ENCODE measurements at regions not wholly inside any gene's neighbourhood (a gene's known extent, or its start where the extent isn't known, plus 50 kb on each side); places are given as distances from the start of the nearest gene placed in this dataset.

DNA sequence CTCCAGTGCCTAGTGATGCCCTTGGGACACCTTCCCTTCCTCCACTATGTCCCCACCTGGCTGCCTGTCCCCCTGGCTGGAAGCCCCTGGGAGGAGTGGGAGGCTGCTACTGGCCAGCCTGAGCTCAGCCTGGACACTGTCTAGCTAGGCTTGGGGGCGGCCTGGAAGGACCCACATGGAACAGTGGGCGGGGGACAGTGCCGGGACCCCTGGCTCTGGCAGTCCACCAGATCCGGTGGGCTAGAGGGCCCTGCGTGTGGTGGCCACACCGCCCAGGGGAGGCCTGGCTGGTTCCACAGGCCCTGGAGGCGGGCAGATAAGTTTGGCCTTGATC lies 388.0 kb upstream of the TNRC6C start:
- no peak for DNase-seq (ENCODE audit: low read depth, low spot score)
- in situ Hi-C loops (cut with HindIII; ENCODE audit: low pct_unique_long_range_greater_than_20kb, low sequenced_read_pairs), result no loop called here

- in situ Hi-C loops (cut with HindIII; ENCODE audit: low pct_unique_long_range_greater_than_20kb, low sequenced_read_pairs), result no loop called here
- DNase-seq (ENCODE audit: low read depth, low spot score), result no peak
Measured at GRCh38 chr17:77571155-77571981, 387.1 kb upstream of the TNRC6C start.

GRCh38 chr17:77572065-77572601 lies 386.4 kb upstream of the TNRC6C start:
- DNase-seq (ENCODE audit: low read depth, low spot score), result no peak
- in situ Hi-C loops (cut with HindIII; ENCODE audit: low pct_unique_long_range_greater_than_20kb, low sequenced_read_pairs), result no loop called here

- in situ Hi-C loops (cut with HindIII; ENCODE audit: low pct_unique_long_range_greater_than_20kb, low sequenced_read_pairs), result no loop called here
- DNase-seq (ENCODE audit: low read depth, low spot score), result no peak
Measured at GRCh38 chr17:77572851-77573250, 385.7 kb upstream of the TNRC6C start.

GRCh38 chr17:77577491-77577890 lies 381.0 kb upstream of the TNRC6C start:
- no peak for DNase-seq (ENCODE audit: low read depth, low spot score)
- in situ Hi-C loops (cut with HindIII; ENCODE audit: low pct_unique_long_range_greater_than_20kb, low sequenced_read_pairs), result no loop called here

GRCh38 chr17:77579131-77579530 lies 379.4 kb upstream of the TNRC6C start:
- in situ Hi-C loops (cut with HindIII; ENCODE audit: low pct_unique_long_range_greater_than_20kb, low sequenced_read_pairs), result no loop called here
- no peak for DNase-seq (ENCODE audit: low read depth, low spot score)

GRCh38 chr17:77579682-77580081 lies 378.8 kb upstream of the TNRC6C start:
- in situ Hi-C loops (cut with HindIII; ENCODE audit: low pct_unique_long_range_greater_than_20kb, low sequenced_read_pairs), result no loop called here
- no peak for DNase-seq (ENCODE audit: low read depth, low spot score)

- DNase-seq (ENCODE audit: low read depth, low spot score), result no peak
- in situ Hi-C loops (cut with HindIII; ENCODE audit: low pct_unique_long_range_greater_than_20kb, low sequenced_read_pairs), result no loop called here
Measured at GRCh38 chr17:77580531-77581270, 377.8 kb upstream of the TNRC6C start.

GRCh38 chr17:77581480-77581879 lies 377.0 kb upstream of the TNRC6C start:
- peak; percentile 71 for DNase-seq (ENCODE audit: low read depth, low spot score)
- in situ Hi-C loops (cut with HindIII; ENCODE audit: low pct_unique_long_range_greater_than_20kb, low sequenced_read_pairs), result no loop called here

DNA sequence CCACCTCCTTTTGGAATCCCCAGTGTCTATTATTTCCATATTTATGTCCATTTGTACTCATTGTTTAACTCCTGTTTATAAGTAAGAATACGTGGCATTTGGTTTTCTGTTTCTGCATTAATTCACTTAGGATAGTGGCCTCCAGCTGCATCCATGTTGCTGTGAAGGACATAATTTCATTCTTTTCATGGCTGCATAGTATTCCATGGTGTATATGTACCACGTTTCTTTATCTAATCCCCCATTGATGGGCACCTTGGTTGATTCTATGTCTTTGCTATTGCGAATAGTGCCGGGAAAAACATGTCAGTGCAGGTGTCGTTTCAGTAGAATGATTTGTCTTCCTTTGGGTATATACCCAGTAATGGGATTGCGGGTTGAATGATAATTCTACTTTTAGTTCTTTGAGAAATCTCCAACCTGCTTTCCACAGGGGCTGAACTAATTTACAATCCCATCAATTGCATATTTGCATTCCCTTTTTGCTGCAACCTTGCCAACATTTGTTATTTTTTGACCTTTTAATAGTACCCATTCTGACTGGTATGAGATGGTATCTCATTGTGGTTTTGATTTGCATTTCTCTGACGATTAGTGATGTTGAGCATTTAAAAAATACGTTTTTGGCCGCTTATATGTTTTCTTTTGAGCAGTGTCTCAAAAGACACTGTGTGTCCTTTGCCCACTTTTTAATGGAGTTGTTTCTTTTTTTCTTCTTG lies 373.2 kb upstream of the TNRC6C start:
- in situ Hi-C loops (cut with HindIII; ENCODE audit: low pct_unique_long_range_greater_than_20kb, low sequenced_read_pairs), result no loop called here
- no peak for DNase-seq (ENCODE audit: low read depth, low spot score)

- no peak for DNase-seq (ENCODE audit: low read depth, low spot score)
- in situ Hi-C loops (cut with HindIII; ENCODE audit: low pct_unique_long_range_greater_than_20kb, low sequenced_read_pairs), result loop anchor here (10.0 kb wide), 1 partner anchor 76 kb away; no protein-coding TSS in a partner anchor
Measured at GRCh38 chr17:77590951-77591735, 367.4 kb upstream of the TNRC6C start.

GRCh38 chr17:77592106-77592865 lies 366.2 kb upstream of the TNRC6C start:
- DNase-seq (ENCODE audit: low read depth, low spot score), result no peak
- in situ Hi-C loops (cut with HindIII; ENCODE audit: low pct_unique_long_range_greater_than_20kb, low sequenced_read_pairs), result loop anchor here (10.0 kb wide), 1 partner anchor 77 kb away; no protein-coding TSS in a partner anchor

GRCh38 chr17:77593081-77593480 lies 365.4 kb upstream of the TNRC6C start:
- DNase-seq (ENCODE audit: low read depth, low spot score), result no peak
- in situ Hi-C loops (cut with HindIII; ENCODE audit: low pct_unique_long_range_greater_than_20kb, low sequenced_read_pairs), result loop anchor here (10.0 kb wide), 1 partner anchor 78 kb away; no protein-coding TSS in a partner anchor

DNA sequence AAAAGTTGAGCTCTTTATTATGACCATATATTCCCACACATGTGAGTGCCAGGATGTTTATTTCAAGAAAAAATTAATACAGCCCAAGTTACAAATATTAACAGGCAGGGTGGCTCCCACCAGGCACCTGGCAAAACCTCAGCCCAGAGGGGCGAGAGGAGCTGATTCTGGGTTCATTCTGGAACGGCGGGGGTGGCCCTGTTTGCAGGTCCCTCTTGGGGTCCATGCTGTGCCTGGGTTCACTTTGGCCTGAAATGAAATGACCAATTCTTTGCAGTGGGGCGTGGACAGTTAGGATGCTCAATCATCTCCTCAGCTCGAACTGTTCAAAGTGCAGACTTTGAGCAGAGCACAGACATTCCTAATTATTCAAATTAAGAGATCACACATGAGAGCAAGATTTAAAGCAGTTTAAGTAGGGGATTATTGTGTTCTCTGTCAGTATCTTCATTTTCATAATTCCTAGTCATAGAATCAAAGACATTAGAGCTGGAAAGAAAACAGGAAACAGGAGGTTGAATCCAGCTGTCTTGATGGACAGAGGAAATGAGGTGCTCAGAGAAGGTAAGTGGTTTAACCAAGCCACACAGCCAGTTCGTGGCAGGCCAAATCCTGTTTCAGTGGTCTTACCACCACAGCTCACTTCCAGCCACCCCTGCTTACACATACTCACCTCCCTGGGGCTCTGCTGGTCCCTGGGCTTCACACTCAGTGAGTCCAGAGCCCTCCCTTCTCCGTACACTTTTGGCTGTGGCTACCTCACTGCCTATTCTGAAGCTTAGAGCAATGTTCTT lies 363.9 kb upstream of the TNRC6C start:
- in situ Hi-C loops (cut with HindIII; ENCODE audit: low pct_unique_long_range_greater_than_20kb, low sequenced_read_pairs), result loop anchor here (10.0 kb wide), 1 partner anchor 80 kb away; no protein-coding TSS in a partner anchor
- DNase-seq (ENCODE audit: low read depth, low spot score), result no peak

GRCh38 chr17:77596491-77597417 lies 361.7 kb upstream of the TNRC6C start:
- DNase-seq (ENCODE audit: low read depth, low spot score), result peak; percentile 32
- in situ Hi-C loops (cut with HindIII; ENCODE audit: low pct_unique_long_range_greater_than_20kb, low sequenced_read_pairs), result loop anchor here (10.0 kb wide), 1 partner anchor 82 kb away; no protein-coding TSS in a partner anchor
